Caco-2 (cell line): ENCODE measurements at regions not wholly inside any gene's neighbourhood (a gene's known extent, or its start where the extent isn't known, plus 50 kb on each side); places are given as distances from the start of the nearest gene placed in this dataset.

ENCODE experiments used
- BruUV-seq: library from RNA; stranded (reverse); fragments of 400-500 nt; replicated peaks from 2 replicates; lab custom pipeline; 2021; lab: Mats Ljungman, UMichigan
- CTCF ChIA-PET: fragments of 300-600 bp; sonication (Branson Sonifier 250); formaldehyde crosslinking; loops from one replicate; lab custom pipeline; 2022; ENCODE audit warnings: antibody characterized with exemption; lab: Charles Lee
- POLR2A ChIA-PET: fragments of 300-600 bp; sonication (Branson Sonifier 250); formaldehyde crosslinking; loops from one replicate; lab custom pipeline; 2022; ENCODE audit warnings: antibody characterized with exemption; lab: Charles Lee
- DNase-seq, 2 experiments: peaks; one replicate each; pipeline versions ENCODE4 v3.0.0 to v3.0.0-alpha.2; 2020 to 2022
- H3K27me3 ChIP-seq: replicated peaks from 2 replicates; pipeline ENCODE4 v1.6.0; 2011; ENCODE audit warnings: low read length; ENCODE audit not compliant: control insufficient read depth, insufficient read depth
- H3K36me3 ChIP-seq: 2 replicates; pipeline ENCODE4 v1.5.1; 2011; ENCODE audit warnings: low read length; ENCODE audit not compliant: control insufficient read depth, insufficient read depth
- H3K4me1 ChIP-seq: fragments of 250-450 bp; sonication (Bioruptor Pico); 2 replicates; pipeline ENCODE4 v1.5.1; 2020; ENCODE audit warnings: mild to moderate bottlenecking
- H3K4me3 ChIP-seq: 2 replicates; pipeline ENCODE4 v1.5.1; 2011; ENCODE audit warnings: low read depth, mild to moderate bottlenecking, control low read depth, low read length
- H3K9me3 ChIP-seq: fragments of 250-450 bp; sonication (Bioruptor Pico); 2 replicates; pipeline ENCODE4 v1.5.1; 2020; ENCODE audit warnings: mild to moderate bottlenecking, moderate library complexity
- H3K27ac Mint-ChIP-seq: one replicate; pipeline ENCODE4 v1.8.0; 2022; ENCODE audit warnings: mixed read lengths; ENCODE audit not compliant: unreplicated experiment
- H3K27me3 Mint-ChIP-seq: one replicate; pipeline ENCODE4 v1.8.0; 2022; ENCODE audit warnings: mixed read lengths; ENCODE audit not compliant: insufficient read depth, unreplicated experiment
- H3K36me3 Mint-ChIP-seq: one replicate; pipeline ENCODE4 v1.8.0; 2022; ENCODE audit warnings: mild to moderate bottlenecking, mixed read lengths; ENCODE audit not compliant: insufficient read depth, unreplicated experiment
- H3K4me1 Mint-ChIP-seq: one replicate; pipeline ENCODE4 v1.8.0; 2022; ENCODE audit warnings: low read depth, mixed read lengths; ENCODE audit not compliant: unreplicated experiment
- H3K4me3 Mint-ChIP-seq: one replicate; pipeline ENCODE4 v1.8.0; 2022; ENCODE audit warnings: mild to moderate bottlenecking, moderate library complexity, mixed read lengths; ENCODE audit not compliant: unreplicated experiment
- H3K9me3 Mint-ChIP-seq: one replicate; pipeline ENCODE4 v1.8.0; 2022; ENCODE audit warnings: mixed read lengths; ENCODE audit not compliant: unreplicated experiment
- CTCF ChIP-seq, 2 experiments: fragments of 200-600 bp in 1 of 2; IDR thresholded peaks; 1 replicate in 1 of 2; 2 replicates in 1 of 2; pipeline versions ENCODE4 v1.5.1 to v1.8.0; 2011 to 2022; ENCODE audit warnings: antibody characterized with exemption in 1 of 2, control low read depth in 1 of 2, inconsistent platforms in 1 of 2, low read depth in 1 of 2, low read length in 1 of 2, mild to moderate bottlenecking in 1 of 2, moderate library complexity in 1 of 2; ENCODE audit not compliant: insufficient read depth in 1 of 2, severe bottlenecking in 1 of 2, unreplicated experiment in 1 of 2
- intact Hi-C: fragments of 100-400 bp; cut with micrococcal nuclease; formaldehyde crosslinking; loops from one replicate; pipeline ENCODE4 v1.10.0; 2022; ENCODE audit not compliant: unreplicated experiment

- intact Hi-C loops, result no loop called here
- Histone ChIP-seq H3K9me3 (no peaks in the 10 kb centered on the region), H3K4me3 (no peak overlapping the region), H3K4me1 (no peaks in the 10 kb centered on the region), H3K36me3 (no peaks in the 10 kb centered on the region), H3K27me3 (no peaks in the 10 kb centered on the region)
- Mint-ChIP-seq H3K4me1 (no peaks in the 10 kb centered on the region), H3K9me3 (peaks cover 4% of the 10 kb centered on the region), H3K36me3 (no peaks in the 10 kb centered on the region), H3K27ac (no peak overlapping the region), H3K27me3 (peaks cover 15% of the 10 kb centered on the region), H3K4me3 (no peak overlapping the region)
- BruUV-seq, result no TSS peak
- POLR2A ChIA-PET, result no interaction called here
- DNase-seq, result no peak
- CTCF ChIA-PET, result no interaction called here
- no peak for TF ChIP-seq CTCF (IDR thresholded peaks at IDR 0.05; ENCODE audit: insufficient read depth in 1 of 2, low read depth in 1 of 2, low read length in 1 of 2, severe bottlenecking in 1 of 2, unreplicated experiment in 1 of 2)
These were observed 180.3 kb upstream of the MKI67 start for GRCh38 chr10:128306535-128306934.

- Histone ChIP-seq H3K4me3 (no peak overlapping the region), H3K9me3 (no peaks in the 10 kb centered on the region), H3K27me3 (no peaks in the 10 kb centered on the region), H3K36me3 (no peaks in the 10 kb centered on the region), H3K4me1 (no peaks in the 10 kb centered on the region)
- no peaks in the 10 kb centered on the region for H3K36me3 Mint-ChIP-seq
- H3K4me3 Mint-ChIP-seq, result no peak overlapping the region
- no peak for TF ChIP-seq CTCF (IDR thresholded peaks at IDR 0.05; ENCODE audit: insufficient read depth in 1 of 2, low read depth in 1 of 2, low read length in 1 of 2, severe bottlenecking in 1 of 2, unreplicated experiment in 1 of 2)
- no peaks in the 10 kb centered on the region for H3K4me1 Mint-ChIP-seq
- H3K27me3 Mint-ChIP-seq, result peaks cover 20% of the 10 kb centered on the region
- H3K27ac Mint-ChIP-seq, result no peak overlapping the region
- H3K9me3 Mint-ChIP-seq, result no peaks in the 10 kb centered on the region
- DNase-seq, result no peak
- CTCF ChIA-PET, result no interaction called here
- no TSS peak for BruUV-seq
- POLR2A ChIA-PET, result no interaction called here
- intact Hi-C loops, result no loop called here
These were observed 180.7 kb upstream of the MKI67 start for GRCh38 chr10:128306966-128307365.

- no peak for TF ChIP-seq CTCF (IDR thresholded peaks at IDR 0.05; ENCODE audit: insufficient read depth in 1 of 2, low read depth in 1 of 2, low read length in 1 of 2, severe bottlenecking in 1 of 2, unreplicated experiment in 1 of 2)
- H3K27me3 Mint-ChIP-seq, result peaks cover 21% of the 10 kb centered on the region
- intact Hi-C loops, result no loop called here
These were observed 181.6 kb upstream of the MKI67 start for GRCh38 chr10:128307820-128308219.

More at GRCh38 chr10:128307820-128308219, 181.6 kb upstream of the MKI67 start:
- Histone ChIP-seq H3K36me3 (no peaks in the 10 kb centered on the region), H3K27me3 (no peaks in the 10 kb centered on the region), H3K9me3 (no peaks in the 10 kb centered on the region), H3K4me1 (no peaks in the 10 kb centered on the region), H3K4me3 (no peak overlapping the region)
- Mint-ChIP-seq H3K9me3 (no peaks in the 10 kb centered on the region), H3K36me3 (no peaks in the 10 kb centered on the region), H3K4me1 (no peaks in the 10 kb centered on the region), H3K27ac (no peak overlapping the region), H3K4me3 (no peak overlapping the region)
- DNase-seq, result no peak
- POLR2A ChIA-PET, result no interaction called here
- BruUV-seq, result no TSS peak
- CTCF ChIA-PET, result no interaction called here
